Right cardiac atrium (tissue), 5 donors: ENCODE measurements at regions not wholly inside any gene's neighbourhood (a gene's known extent, or its start where the extent isn't known, plus 50 kb on each side); places are given as distances from the start of the nearest gene placed in this dataset.
"Not testable (repeated sequence)": the region's sequence is repeated elsewhere in the genome, so short reads cannot be mapped to it uniquely, and the experiment has no call there.

Experiments used
- ATAC-seq, 2 donors: fragments of 200-7000 bp; cut with Tn5 transposase; one replicate each; pipeline versions ENCODE4 v1.8.0 to v1.9.1; 2020; ENCODE audit warnings: moderate library complexity in 2 of 2, mild to moderate bottlenecking in 1 of 2
- DNase-seq, 3 donors: peaks; one replicate each; pipeline ENCODE4 v3.0.0-alpha.2; 2020
- H3K27ac ChIP-seq: one replicate; pipeline ENCODE4 v1.5.1; 2013; ENCODE audit warnings: mild to moderate bottlenecking, low read length, control low read depth, moderate library complexity
- H3K27me3 ChIP-seq: one replicate; pipeline ENCODE4 v1.6.1; 2013; ENCODE audit not compliant: control insufficient read depth, insufficient read depth
- H3K4me1 ChIP-seq: one replicate; pipeline ENCODE4 v1.6.1; 2013; ENCODE audit warnings: low read length; ENCODE audit not compliant: control insufficient read depth, insufficient read depth
- H3K4me3 ChIP-seq: one replicate; pipeline ENCODE4 v1.5.1; 2013; ENCODE audit warnings: low read length, control low read depth
- H3K9me3 ChIP-seq: one replicate; pipeline ENCODE4 v1.6.1; 2013; ENCODE audit warnings: low read length; ENCODE audit not compliant: control insufficient read depth
- WGBS: extraction: QIAGEN DNeasy Blood & Tissue Kit; methylation state at CpG from one replicate; pipeline ENCODE4 v1.1.7; 2013; 5-methylcytosine and 5-hydroxymethylcytosine counted together
- intact Hi-C, 4 donors: fragments of 100-400 bp; cut with DNase I; formaldehyde crosslinking; loops; one replicate each; pipeline versions ENCODE4 v1.11.0 to v1.14.0; 2022 to 2023
- donor health status: healthy with polysubstance abuse.
- donor health status: DM: no; HTN: yes; CAD: no.
- donor health status: DM: no; HTN: no; CAD: no.
- donor health status: DM: no; HTN: yes; CAD: no; lungs with severe emphysema.
- donor health status: DM: yes; HTN: yes; CAD: no.

DNA sequence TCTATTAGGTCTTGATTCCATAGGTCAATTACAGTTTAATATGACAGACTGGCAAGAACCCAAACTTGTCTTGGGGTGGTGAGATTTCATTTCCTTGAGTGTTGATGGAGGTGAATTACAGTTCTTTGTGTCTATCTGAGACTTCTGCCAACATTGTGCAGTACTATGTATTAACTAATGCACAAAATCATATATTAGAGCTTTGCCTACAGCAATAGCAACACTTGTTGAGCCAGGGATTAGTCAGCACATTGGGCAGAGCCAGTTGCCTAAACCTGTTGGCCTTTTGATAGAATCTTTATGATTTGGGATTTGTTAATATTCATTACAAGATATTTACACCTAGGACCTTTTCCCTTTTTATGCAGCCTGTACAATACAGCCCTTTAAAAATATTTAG, 135.3 kb upstream of the CENPW start:
- no peaks in the 10 kb centered on the region for H3K4me1 ChIP-seq
- no peak overlapping the region for H3K4me3 ChIP-seq
- no peak overlapping the region for H3K27ac ChIP-seq
- DNase-seq (no peak), ATAC-seq (no peak)
- H3K27me3 ChIP-seq = no peaks in the 10 kb centered on the region
- no peaks in the 10 kb centered on the region for H3K9me3 ChIP-seq
- intact Hi-C loops = no loop called here

DNA sequence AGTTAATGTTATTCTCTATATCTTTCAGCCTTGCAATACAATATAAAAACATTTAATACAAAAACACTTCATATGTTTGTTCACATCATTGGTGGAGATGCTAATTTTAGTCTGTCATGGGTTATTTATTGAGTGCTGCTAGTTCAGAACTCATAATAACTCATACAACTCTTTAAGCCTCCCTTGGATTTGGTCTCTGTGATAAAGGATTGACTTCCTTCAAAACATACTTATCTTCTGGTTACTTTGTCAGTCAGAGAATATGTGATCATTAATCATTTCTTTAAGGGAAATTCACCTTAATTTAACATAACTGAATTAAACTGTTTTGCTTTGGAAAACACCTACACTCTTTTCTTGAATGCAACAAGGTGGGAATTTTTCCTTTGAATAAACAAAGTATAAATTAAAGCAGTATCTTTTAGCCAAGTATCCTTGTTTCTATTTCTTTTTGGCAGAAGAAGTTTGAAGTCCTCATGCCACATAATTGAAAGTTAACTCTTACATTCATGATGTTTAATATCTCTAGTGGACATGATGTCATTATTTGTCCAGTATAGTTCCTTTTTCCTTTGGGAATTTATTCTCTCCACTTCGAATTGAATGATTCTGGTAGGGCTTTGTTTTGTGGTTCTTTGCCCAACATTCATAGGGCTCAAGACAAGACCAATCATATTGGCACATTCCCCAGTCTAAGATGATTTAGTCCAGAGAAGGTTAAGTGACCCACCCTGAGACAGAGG, 133.2 kb upstream of the CENPW start:
- no peak for DNase-seq
- Histone ChIP-seq H3K4me1 (no peaks in the 10 kb centered on the region), H3K27me3 (no peaks in the 10 kb centered on the region), H3K27ac (no peak overlapping the region), H3K4me3 (no peak overlapping the region), H3K9me3 (no peaks in the 10 kb centered on the region)
- 20% methylated on average over 1 of the region's 1 CpG for WGBS
- intact Hi-C loops = no loop called here
- ATAC-seq = no peak

DNA sequence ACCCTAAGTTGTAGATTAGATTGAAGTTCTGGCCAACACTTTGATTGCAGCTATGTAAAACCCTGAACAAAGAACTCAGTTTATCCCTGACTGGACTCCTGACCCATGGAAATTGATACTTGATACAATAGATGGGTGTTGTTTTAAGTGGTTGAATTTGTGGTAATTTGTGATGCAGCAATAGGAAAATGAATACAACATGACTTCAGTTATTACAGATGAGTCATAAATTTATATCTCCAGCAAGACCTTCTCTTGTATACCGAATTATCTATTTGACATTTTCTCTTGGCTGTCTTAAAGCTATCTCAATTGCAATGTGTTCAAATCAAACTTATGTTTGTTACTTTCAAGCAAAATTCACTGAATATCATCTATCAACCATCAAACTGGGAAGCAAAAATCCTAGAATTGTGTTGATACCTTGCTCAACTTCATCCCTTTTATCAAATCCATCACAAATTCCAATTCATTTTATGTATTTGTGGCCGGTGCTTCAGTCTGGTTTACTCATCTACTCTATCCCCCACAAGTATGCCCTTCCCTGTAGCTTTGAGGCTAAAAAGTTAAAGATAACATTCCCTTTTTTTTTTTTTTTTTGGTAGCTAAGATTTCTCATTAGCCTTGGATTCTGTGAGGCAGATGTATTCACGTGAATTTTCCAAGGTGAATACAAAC, 129.4 kb upstream of the CENPW start:
- intact Hi-C loops = no loop called here
- Histone ChIP-seq H3K27me3 (no peaks in the 10 kb centered on the region), H3K4me1 (no peaks in the 10 kb centered on the region), H3K4me3 (no peak overlapping the region), H3K9me3 (no peaks in the 10 kb centered on the region), H3K27ac (no peak overlapping the region)
- no peak for ATAC-seq
- DNase-seq = no peak
- WGBS = 77% methylated on average over 3 of the region's 3 CpGs

DNA sequence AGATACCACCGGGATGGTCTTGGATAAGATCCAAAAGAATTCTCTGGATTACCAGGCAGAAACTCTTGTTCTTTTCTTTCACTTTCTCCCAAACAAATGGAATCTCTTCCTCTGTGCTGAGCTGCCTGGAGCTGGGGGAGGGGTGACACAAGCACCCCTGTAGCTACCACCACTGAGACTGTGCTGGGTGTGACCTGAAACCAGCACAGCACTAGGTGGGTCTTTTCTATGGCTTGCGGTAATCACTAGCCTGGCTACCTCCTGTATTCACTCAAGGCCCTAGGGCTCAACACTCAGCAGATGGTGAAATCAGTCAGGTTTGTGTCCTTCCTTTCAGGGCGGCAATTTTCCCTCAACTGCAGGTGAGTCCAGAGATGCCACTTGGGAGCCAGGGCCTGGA, 122.4 kb upstream of the CENPW start:
- Histone ChIP-seq H3K27ac (no peak overlapping the region), H3K9me3 (no peaks in the 10 kb centered on the region), H3K4me3 (no peak overlapping the region), H3K4me1 (no peaks in the 10 kb centered on the region), H3K27me3 (no peaks in the 10 kb centered on the region)
- intact Hi-C loops = no loop called here
- no peak for ATAC-seq
- WGBS = 94% methylated on average over 3 of the region's 3 CpGs
- no peak for DNase-seq

DNA sequence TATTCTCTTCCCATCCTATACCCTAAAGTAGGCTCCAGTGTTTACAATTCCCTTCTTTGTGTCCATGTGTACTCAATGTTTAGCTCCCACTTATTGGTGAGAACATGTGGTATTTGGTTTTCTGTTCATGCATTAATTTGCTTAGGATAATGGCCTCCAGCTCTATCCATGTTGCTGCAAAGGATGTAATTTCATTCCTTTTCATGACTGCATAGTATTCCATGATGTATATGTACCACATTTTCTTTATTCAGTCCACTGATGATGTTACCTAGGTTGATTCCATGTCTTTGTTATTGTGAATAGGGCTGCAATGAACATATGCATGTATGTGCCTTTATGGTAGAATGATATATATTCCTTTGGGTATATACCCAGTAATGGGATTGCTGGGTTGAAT, 119.0 kb upstream of the CENPW start:
- H3K27ac ChIP-seq, ATAC-seq, intact Hi-C loops, H3K4me1 ChIP-seq, DNase-seq, H3K4me3 ChIP-seq, H3K9me3 ChIP-seq, H3K27me3 ChIP-seq: not testable (repeated sequence)

DNA sequence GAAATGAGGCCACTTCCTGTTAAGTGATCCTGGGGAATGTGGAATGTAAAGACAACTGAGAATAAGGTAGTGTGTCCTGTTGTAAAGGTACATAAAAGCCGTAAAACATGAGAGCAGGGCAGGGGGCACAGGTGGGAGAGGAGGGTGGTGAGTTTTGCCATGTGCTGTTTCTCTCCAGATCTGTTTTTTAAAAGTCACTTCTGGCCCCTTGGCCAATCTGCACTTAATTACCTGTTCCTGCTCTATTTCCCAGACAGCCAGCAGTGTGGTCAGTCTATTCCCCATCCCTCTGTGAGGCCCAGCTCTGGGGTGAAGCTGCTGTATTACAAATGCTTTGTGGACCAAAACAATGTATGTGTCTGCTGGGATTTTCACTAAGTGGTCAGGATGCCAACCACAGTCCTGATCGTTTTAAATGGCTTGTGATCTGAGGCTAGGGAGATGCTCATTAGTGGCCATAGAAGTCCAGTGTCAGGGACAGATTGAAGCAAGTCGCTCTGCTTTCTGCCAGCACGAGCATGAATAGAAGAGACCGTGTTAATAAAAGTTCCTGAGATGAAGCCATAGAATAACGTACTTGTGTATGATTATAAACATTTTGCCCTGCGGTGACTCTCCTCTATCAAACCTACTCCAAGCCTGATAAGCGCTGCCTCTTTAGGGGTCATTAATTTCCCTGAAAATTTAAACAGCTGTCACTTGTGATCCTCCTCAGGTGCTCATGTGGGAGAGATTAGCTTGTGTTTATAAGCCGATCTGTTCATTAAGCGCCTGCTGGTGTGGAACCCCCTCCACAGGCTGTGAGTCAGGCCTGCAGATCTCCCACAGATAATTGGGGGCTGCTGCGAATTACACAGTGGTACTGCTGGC, 111.8 kb upstream of the CENPW start:
- no peak for ATAC-seq
- H3K4me3 ChIP-seq = no peak overlapping the region
- intact Hi-C loops = no loop called here
- no peak overlapping the region for H3K27ac ChIP-seq
- H3K9me3 ChIP-seq = no peaks in the 10 kb centered on the region
- no peaks in the 10 kb centered on the region for H3K4me1 ChIP-seq
- no peak for DNase-seq
- no peaks in the 10 kb centered on the region for H3K27me3 ChIP-seq
- WGBS = 66% methylated on average over 11 of the region's 11 CpGs

DNA sequence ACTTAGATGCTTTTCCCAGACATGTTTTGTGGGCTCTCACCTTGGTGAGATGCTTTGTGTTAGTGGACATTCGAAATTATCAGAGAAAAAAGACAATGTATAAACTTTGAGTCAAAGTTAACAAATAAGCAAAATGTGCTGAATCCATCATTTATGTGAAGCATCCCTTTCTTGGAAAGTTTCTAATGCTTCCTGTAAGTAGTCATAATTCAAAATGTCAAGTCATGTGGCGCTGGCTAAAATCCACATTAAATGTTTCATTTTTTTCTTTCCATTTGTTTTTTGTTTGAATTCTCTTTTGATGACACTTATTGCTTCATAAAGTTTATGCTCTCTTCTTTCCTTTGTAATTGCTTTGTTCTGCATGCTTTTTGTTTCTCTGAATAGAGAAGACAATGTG, 107.2 kb upstream of the CENPW start:
- no peak for ATAC-seq
- no peak overlapping the region for H3K27ac ChIP-seq

DNA sequence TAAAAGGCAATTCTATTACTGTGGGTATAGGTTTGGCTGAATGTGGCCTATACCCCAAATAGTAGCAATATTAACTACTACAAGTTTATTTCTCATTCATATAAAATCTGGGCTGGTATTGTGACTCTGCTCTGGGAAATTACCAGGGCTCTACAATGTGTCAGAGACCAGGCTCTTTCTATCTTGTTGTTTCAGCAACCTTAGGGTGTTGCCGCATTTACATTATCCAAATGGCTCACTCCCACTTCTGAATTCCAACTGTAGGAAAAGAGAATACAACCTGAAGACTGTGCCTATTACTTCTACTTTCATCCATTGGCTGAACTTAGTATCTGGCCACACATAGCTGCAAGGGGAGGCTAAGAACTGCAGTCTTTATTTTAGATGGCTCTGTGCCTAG, 106.7 kb upstream of the CENPW start:
- Histone ChIP-seq H3K4me1 (no peaks in the 10 kb centered on the region), H3K9me3 (no peaks in the 10 kb centered on the region), H3K4me3 (no peak overlapping the region), H3K27ac (no peak overlapping the region), H3K27me3 (no peaks in the 10 kb centered on the region)
- WGBS = 91% methylated on average over 1 of the region's 1 CpG
- DNase-seq (no peak), ATAC-seq (peak in 1 of 2 donors; percentile 16)
- intact Hi-C loops = no loop called here

More for the DNA sequence above, 107.2 kb upstream of the CENPW start:
- DNase-seq = no peak
- intact Hi-C loops = no loop called here
- 71% methylated on average over 2 of the region's 2 CpGs for WGBS
- no peak overlapping the region for H3K4me3 ChIP-seq
- H3K9me3 ChIP-seq = no peaks in the 10 kb centered on the region
- no peaks in the 10 kb centered on the region for H3K27me3 ChIP-seq
- no peaks in the 10 kb centered on the region for H3K4me1 ChIP-seq

DNA sequence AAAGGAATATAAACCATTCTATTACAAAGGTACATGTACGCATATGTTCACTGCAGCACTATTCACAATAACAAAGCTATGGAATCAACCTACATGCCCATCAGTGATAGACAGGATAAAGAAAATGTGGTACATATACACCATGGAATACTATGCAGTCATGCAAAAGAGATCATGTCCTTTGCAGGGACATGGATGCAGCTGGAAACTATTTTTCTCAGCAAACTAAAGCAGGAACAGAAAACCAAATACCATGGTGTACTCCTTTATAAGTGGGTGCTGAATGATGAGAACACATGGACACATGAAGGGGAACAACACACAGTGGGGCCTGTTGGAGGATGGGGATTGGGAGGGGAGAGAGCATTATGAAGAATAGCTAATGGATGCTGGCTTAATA, 104.6 kb upstream of the CENPW start:
- ATAC-seq (no peak), DNase-seq (no peak)
- no peaks in the 10 kb centered on the region for H3K9me3 ChIP-seq
- no peaks in the 10 kb centered on the region for H3K4me1 ChIP-seq
- no peak overlapping the region for H3K4me3 ChIP-seq
- WGBS = 99% methylated on average over 1 of the region's 1 CpG
- intact Hi-C loops = no loop called here
- no peak overlapping the region for H3K27ac ChIP-seq
- no peaks in the 10 kb centered on the region for H3K27me3 ChIP-seq

DNA sequence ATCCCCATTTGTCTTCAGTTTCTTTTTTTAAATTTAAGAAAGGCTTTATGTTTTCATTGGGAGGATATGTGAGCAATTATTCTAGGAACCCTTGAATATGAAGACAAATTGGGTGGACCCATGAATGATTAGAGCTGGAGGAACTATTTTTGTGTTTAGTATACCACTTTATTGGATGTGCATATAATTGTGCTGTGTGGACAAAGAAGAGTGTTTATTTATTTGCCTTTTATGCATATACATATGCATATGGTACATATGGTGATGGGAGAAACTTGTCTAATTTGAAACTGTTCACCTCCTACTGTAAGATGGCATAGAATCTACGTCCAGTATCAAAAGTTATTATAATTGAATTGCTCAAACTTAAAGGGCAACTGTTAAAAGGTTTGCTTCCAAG, 94.8 kb upstream of the CENPW start:
- Histone ChIP-seq H3K4me1 (no peaks in the 10 kb centered on the region), H3K9me3 (no peaks in the 10 kb centered on the region), H3K27me3 (no peaks in the 10 kb centered on the region), H3K4me3 (no peak overlapping the region), H3K27ac (no peak overlapping the region)
- 78% methylated on average over 1 of the region's 1 CpG for WGBS
- ATAC-seq (no peak), DNase-seq (no peak)
- intact Hi-C loops = no loop called here

DNA sequence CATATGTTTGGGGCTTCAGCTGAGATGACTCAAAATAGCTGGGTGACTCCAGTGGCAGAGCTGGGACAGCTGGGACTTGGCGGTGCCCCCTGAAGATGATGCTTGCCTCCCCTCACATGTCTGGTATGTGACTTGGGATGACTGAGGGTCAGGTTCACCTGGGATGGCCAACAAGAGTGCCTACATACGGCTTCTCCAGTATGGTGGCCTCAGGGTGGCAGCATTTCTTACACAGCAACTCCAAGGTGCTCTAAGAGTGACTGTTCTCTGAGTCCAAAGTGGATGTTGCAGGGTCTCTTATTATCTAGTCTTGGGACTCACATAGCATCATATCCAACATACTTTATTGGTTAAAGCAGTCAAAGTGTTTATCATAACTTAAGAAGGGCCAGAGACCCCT, 87.8 kb upstream of the CENPW start:
- intact Hi-C loops = no loop called here
- H3K4me1 ChIP-seq = no peaks in the 10 kb centered on the region
- WGBS = 94% methylated on average over 2 of the region's 2 CpGs
- DNase-seq = no peak
- ATAC-seq = no peak
- H3K27me3 ChIP-seq = no peaks in the 10 kb centered on the region
- H3K9me3 ChIP-seq = no peaks in the 10 kb centered on the region
- H3K27ac ChIP-seq = no peak overlapping the region
- H3K4me3 ChIP-seq = no peak overlapping the region
